Esophagus squamous epithelium (tissue), 5 donors: ENCODE measurements at regions not wholly inside any gene's neighbourhood (a gene's known extent, or its start where the extent isn't known, plus 50 kb on each side); places are given as distances from the start of the nearest gene placed in this dataset.

Experiments
- DNase-seq: peaks from one replicate; lab custom pipeline; 2025; lab: John Stamatoyannopoulos, UW
- H3K27ac ChIP-seq, 4 donors: fragments of 200-600 bp; sonication (generic); one replicate each; pipeline ENCODE4 v1.5.1; 2016 to 2019; ENCODE audit warnings: mild to moderate bottlenecking in 1 of 4
- H3K27me3 ChIP-seq, 4 donors: fragments of 200-600 bp; sonication (generic); 1 replicate in 3 of 4; 2 replicates in 1 of 4; pipeline versions ENCODE4 v1.5.1 to v1.6.0; 2017 to 2021; ENCODE audit warnings: antibody characterized with exemption in 1 of 4
- H3K36me3 ChIP-seq, 3 donors: fragments of 200-600 bp; sonication (generic); one replicate each; pipeline ENCODE4 v1.5.1; 2016 to 2019
- H3K4me1 ChIP-seq, 3 donors: fragments of 200-600 bp; sonication (generic); one replicate each; pipeline ENCODE4 v1.5.1; 2017 to 2019
- H3K4me3 ChIP-seq, 4 donors: fragments of 200-600 bp; sonication (generic); 1 replicate in 3 of 4; 2 replicates in 1 of 4; pipeline ENCODE4 v1.5.1; 2016 to 2019; ENCODE audit warnings: mild to moderate bottlenecking in 2 of 4, moderate library complexity in 1 of 4
- H3K9me3 ChIP-seq, 3 donors: fragments of 200-600 bp; sonication (generic); one replicate each; pipeline ENCODE4 v1.5.1; 2016 to 2019
- CTCF ChIP-seq, 6 experiments: fragments of 450-650 bp in 4 of 6; fragments of 200-600 bp in 2 of 6; sonication (generic) in 2 of 6; IDR thresholded peaks; one replicate each; pipeline ENCODE4 v1.5.1; 2016 to 2019; ENCODE audit warnings: antibody characterized with exemption in 6 of 6, mild to moderate bottlenecking in 4 of 6, moderate library complexity in 4 of 6
- POLR2A ChIP-seq, 4 donors: fragments of 450-650 bp; IDR thresholded peaks; one replicate each; pipeline ENCODE4 v1.6.1; 2017; ENCODE audit warnings: antibody characterized with exemption in 4 of 4, mild to moderate bottlenecking in 4 of 4, moderate library complexity in 3 of 4
- WGBS, 2 donors: methylation state at CpG; one replicate each; pipeline ENCODE4 v1.1.5; 2018; 5-methylcytosine and 5-hydroxymethylcytosine counted together
- intact Hi-C: fragments of 100-400 bp; cut with DNase I; formaldehyde crosslinking; loops from one replicate; pipeline ENCODE4 v1.15.0; 2022
- donor health status: DM: yes; HTN: yes; CAD: no.

- no peak for DNase-seq
- Histone ChIP-seq H3K36me3 (no peaks in the 10 kb centered on the region), H3K27ac (no peak overlapping the region), H3K27me3 (no peaks in the 10 kb centered on the region), H3K4me3 (no peak overlapping the region), H3K4me1 (no peaks in the 10 kb centered on the region), H3K9me3 (no peaks in the 10 kb centered on the region)
- intact Hi-C loops: no loop called here
- 18 to 25% methylated on average over 2 of the region's 2 CpGs for WGBS, 2 donors
- no peak for TF ChIP-seq POLR2A (IDR thresholded peaks at IDR 0.05)
- no peak for TF ChIP-seq CTCF (IDR thresholded peaks at IDR 0.05)
Observed at GRCh38 chr6:102981490-102982015, 1588.0 kb downstream of the GRIK2 start.

GRCh38 chr6:102980951-102981350, 1587.4 kb downstream of the GRIK2 start:
- no peak for TF ChIP-seq CTCF (IDR thresholded peaks at IDR 0.05)
- no peak for TF ChIP-seq POLR2A (IDR thresholded peaks at IDR 0.05)
- DNase-seq: no peak
- no peaks in the 10 kb centered on the region for H3K4me1 ChIP-seq
- no peaks in the 10 kb centered on the region for H3K27me3 ChIP-seq
- no peak overlapping the region for H3K27ac ChIP-seq
- no peaks in the 10 kb centered on the region for H3K9me3 ChIP-seq
- 83 to 90% methylated on average over 1 of the region's 1 CpG for WGBS, 2 donors
- H3K36me3 ChIP-seq: no peaks in the 10 kb centered on the region
- intact Hi-C loops: no loop called here
- H3K4me3 ChIP-seq: no peak overlapping the region

GRCh38 chr6:102961902-102962301, 1568.4 kb downstream of the GRIK2 start:
- Histone ChIP-seq H3K27me3 (no peaks in the 10 kb centered on the region), H3K27ac (no peak overlapping the region), H3K4me3 (no peak overlapping the region), H3K9me3 (no peaks in the 10 kb centered on the region), H3K36me3 (no peaks in the 10 kb centered on the region), H3K4me1 (no peaks in the 10 kb centered on the region)
- DNase-seq: no peak
- intact Hi-C loops: no loop called here
- no peak for TF ChIP-seq POLR2A (IDR thresholded peaks at IDR 0.05)
- TF ChIP-seq CTCF (IDR thresholded peaks at IDR 0.05): no peak

- DNase-seq: no peak
- TF ChIP-seq CTCF (IDR thresholded peaks at IDR 0.05) (no peak), POLR2A (IDR thresholded peaks at IDR 0.05) (no peak)
- Histone ChIP-seq H3K9me3 (no peaks in the 10 kb centered on the region), H3K36me3 (no peaks in the 10 kb centered on the region), H3K4me1 (no peaks in the 10 kb centered on the region), H3K27me3 (no peaks in the 10 kb centered on the region), H3K4me3 (no peak overlapping the region), H3K27ac (no peak overlapping the region)
- intact Hi-C loops: no loop called here
- WGBS, 2 donors: 55 to 67% methylated on average over 3 of the region's 3 CpGs
Observed at GRCh38 chr6:102950967-102951366, 1557.5 kb downstream of the GRIK2 start.

- Histone ChIP-seq H3K36me3 (no peaks in the 10 kb centered on the region), H3K27ac (no peak overlapping the region), H3K4me1 (no peaks in the 10 kb centered on the region), H3K4me3 (no peak overlapping the region), H3K9me3 (no peaks in the 10 kb centered on the region), H3K27me3 (no peaks in the 10 kb centered on the region)
- DNase-seq: no peak
- 41 to 46% methylated on average over 1 of the region's 1 CpG for WGBS, 2 donors
- no peak for TF ChIP-seq CTCF (IDR thresholded peaks at IDR 0.05)
- TF ChIP-seq POLR2A (IDR thresholded peaks at IDR 0.05): no peak
- intact Hi-C loops: no loop called here
Observed at GRCh38 chr6:102944475-102944874, 1551.0 kb downstream of the GRIK2 start.
